IMR-90 (cell line): ENCODE measurements at regions not wholly inside any gene's neighbourhood (a gene's known extent, or its start where the extent isn't known, plus 50 kb on each side); places are given as distances from the start of the nearest gene placed in this dataset.

Experiments used
- ATAC-seq: fragments of 200-7000 bp; cut with Tn5 transposase; 2 replicates; pipeline ENCODE4 v1.9.1; 2020; ENCODE audit warnings: low read depth, mild to moderate bottlenecking, moderate library complexity
- BruUV-seq: library from RNA; stranded (reverse); fragments of 400-500 nt; replicated peaks from 2 replicates; lab custom pipeline; 2021; lab: Mats Ljungman, UMichigan
- CTCF ChIA-PET: fragments of 300-600 bp; formaldehyde crosslinking; extraction: SDS; loops from one replicate; lab custom pipeline; 2021; ENCODE audit warnings: antibody characterized with exemption; lab: Yijun Ruan, JAX
- POLR2A ChIA-PET: fragments of 300-600 bp; sonication (Branson Sonifier 250); formaldehyde crosslinking; loops from one replicate; lab custom pipeline; 2022; ENCODE audit warnings: antibody characterized with exemption; ENCODE audit not compliant: unreplicated experiment; lab: Charles Lee
- DNase-seq: peaks from one replicate; pipeline ENCODE4 v3.0.0; 2013
- H2AFZ ChIP-seq: replicated peaks from 2 replicates; pipeline ENCODE3; 2013; ENCODE audit warnings: low read length, mild to moderate bottlenecking; ENCODE audit not compliant: poor library complexity
- H2AK5ac ChIP-seq: 2 replicates; pipeline ENCODE4 v1.6.1; 2013; ENCODE audit warnings: low read depth, low read length, inconsistent platforms
- H2AK9ac ChIP-seq: replicated peaks from 2 replicates; pipeline ENCODE3; 2013; ENCODE audit warnings: mild to moderate bottlenecking, low read depth, low read length, moderate library complexity; ENCODE audit not compliant: poor library complexity
- H2BK120ac ChIP-seq: 2 replicates; pipeline ENCODE4 v1.6.1; 2013; ENCODE audit warnings: low read depth, low read length, inconsistent platforms
- H2BK15ac ChIP-seq: 3 replicates; pipeline ENCODE4 v1.6.1; 2013; ENCODE audit warnings: low read depth, low read length, inconsistent platforms
- H2BK20ac ChIP-seq: 2 replicates; pipeline ENCODE4 v1.6.1; 2013; ENCODE audit warnings: low read depth, mild to moderate bottlenecking, inconsistent platforms, low read length, moderate library complexity
- H2BK5ac ChIP-seq: 2 replicates; pipeline ENCODE4 v1.6.1; 2013; ENCODE audit warnings: mild to moderate bottlenecking, low read depth, low read length, inconsistent platforms; ENCODE audit not compliant: poor library complexity, severe bottlenecking
- H3K14ac ChIP-seq: replicated peaks from 2 replicates; pipeline ENCODE4 v1.6.1; 2013; ENCODE audit warnings: low read depth, low read length, inconsistent platforms
- H3K18ac ChIP-seq: 2 replicates; pipeline ENCODE4 v1.6.1; 2013; ENCODE audit warnings: low read depth, low read length, control low read depth
- H3K23ac ChIP-seq: 2 replicates; pipeline ENCODE4 v1.6.1; 2013; ENCODE audit warnings: low read depth, low read length, inconsistent platforms
- H3K27ac ChIP-seq: 2 replicates; pipeline ENCODE4 v1.5.1; 2013; ENCODE audit warnings: mild to moderate bottlenecking, control low read depth, low read length; ENCODE audit not compliant: insufficient read depth
- H3K27me3 ChIP-seq: 2 replicates; pipeline ENCODE4 v1.6.1; 2013; ENCODE audit warnings: low read length; ENCODE audit not compliant: control insufficient read depth, insufficient read depth
- H3K36me3 ChIP-seq: 2 replicates; pipeline ENCODE4 v1.6.1; 2013; ENCODE audit warnings: low read length, mixed read lengths; ENCODE audit not compliant: control insufficient read depth, insufficient read depth
- H3K4ac ChIP-seq: 2 replicates; pipeline ENCODE4 v1.6.1; 2013; ENCODE audit warnings: low read depth, low read length, inconsistent platforms
- H3K4me1 ChIP-seq: 2 replicates; pipeline ENCODE4 v1.6.1; 2013; ENCODE audit warnings: low read length, mixed read lengths; ENCODE audit not compliant: control insufficient read depth, insufficient read depth
- H3K4me2 ChIP-seq: 2 replicates; pipeline ENCODE4 v1.6.1; 2013; ENCODE audit warnings: low read depth, mild to moderate bottlenecking, control low read depth, low read length, moderate library complexity
- H3K4me3 ChIP-seq: 2 replicates; pipeline ENCODE4 v1.5.1; 2013; ENCODE audit warnings: low read depth, mild to moderate bottlenecking, control low read depth, low read length, moderate library complexity; ENCODE audit not compliant: insufficient read depth
- H3K56ac ChIP-seq: 2 replicates; pipeline ENCODE4 v1.6.1; 2013; ENCODE audit warnings: low read length, inconsistent platforms; ENCODE audit not compliant: insufficient read depth; ENCODE audit errors: extremely low read depth
- H3K79me1 ChIP-seq, 2 experiments: 2 replicates each; pipeline ENCODE4 v1.6.1; 2013; ENCODE audit warnings: low read length in 2 of 2, inconsistent platforms in 1 of 2, low read depth in 1 of 2
- H3K9ac ChIP-seq: 2 replicates; pipeline ENCODE4 v1.6.1; 2013; ENCODE audit warnings: low read depth, low read length, control low read depth
- H3K9me1 ChIP-seq: 2 replicates; pipeline ENCODE4 v1.6.1; 2013; ENCODE audit warnings: low read length, inconsistent platforms; ENCODE audit not compliant: insufficient read depth
- H3K9me3 ChIP-seq: 2 replicates; pipeline ENCODE4 v1.6.1; 2013; ENCODE audit warnings: low read length; ENCODE audit not compliant: control insufficient read depth, insufficient read depth
- H4K20me1 ChIP-seq: 2 replicates; pipeline ENCODE4 v1.6.1; 2013; ENCODE audit warnings: low read length, inconsistent platforms; ENCODE audit not compliant: insufficient read depth
- H4K5ac ChIP-seq: 2 replicates; pipeline ENCODE4 v1.6.1; 2013; ENCODE audit warnings: mild to moderate bottlenecking, low read depth, low read length, control low read depth
- H4K8ac ChIP-seq, 2 experiments: 2 replicates each; pipeline ENCODE4 v1.6.1; 2013; ENCODE audit warnings: low read depth in 2 of 2, low read length in 2 of 2, control low read depth in 1 of 2, inconsistent platforms in 1 of 2
- H4K91ac ChIP-seq: 2 replicates; pipeline ENCODE4 v1.6.1; 2013; ENCODE audit warnings: low read depth, low read length, inconsistent platforms; ENCODE audit not compliant: insufficient read depth
- BHLHE40 ChIP-seq: fragments of 150-350 bp; IDR thresholded peaks from 2 replicates; pipeline ENCODE4 v1.6.1; 2016; ENCODE audit warnings: mild to moderate bottlenecking, low read depth, low read length
- CEBPB ChIP-seq: IDR thresholded peaks from 2 replicates; pipeline ENCODE4 v1.6.1; 2012; ENCODE audit warnings: low read depth, low read length, improper control_type of control experiment
- CHD1 ChIP-seq: IDR thresholded peaks from 2 replicates; pipeline ENCODE4 v1.6.1; 2012; ENCODE audit warnings: low read depth, low read length, improper control_type of control experiment
- ELK1 ChIP-seq: fragments of 150-350 bp; IDR thresholded peaks from 2 replicates; pipeline ENCODE4 v1.6.1; 2016; ENCODE audit warnings: low read depth, mild to moderate bottlenecking, low read length, moderate library complexity, borderline replicate concordance
- MAFK ChIP-seq: IDR thresholded peaks from 2 replicates; pipeline ENCODE4 v1.6.1; 2012; ENCODE audit warnings: low read depth, low read length, improper control_type of control experiment
- MAZ ChIP-seq: IDR thresholded peaks from 2 replicates; pipeline ENCODE4 v1.6.1; 2012; ENCODE audit warnings: low read depth, mild to moderate bottlenecking, low read length, improper control_type of control experiment, moderate library complexity, borderline replicate concordance
- MXI1 ChIP-seq: IDR thresholded peaks from 2 replicates; pipeline ENCODE4 v1.6.1; 2012; ENCODE audit warnings: low read depth, mild to moderate bottlenecking, low read length, moderate library complexity, borderline replicate concordance
- NFE2L2 ChIP-seq: fragments of 150-350 bp; IDR thresholded peaks from 2 replicates; pipeline ENCODE4 v1.6.1; 2016; ENCODE audit warnings: low read depth, mild to moderate bottlenecking, low read length
- RCOR1 ChIP-seq: IDR thresholded peaks from 2 replicates; pipeline ENCODE4 v1.6.1; 2012; ENCODE audit warnings: mild to moderate bottlenecking, low read length, improper control_type of control experiment; ENCODE audit not compliant: insufficient replicate concordance
- RFX5 ChIP-seq: IDR thresholded peaks from 2 replicates; pipeline ENCODE4 v1.8.0; 2012; ENCODE audit warnings: low read depth, mild to moderate bottlenecking, low read length, moderate library complexity
- SMC3 ChIP-seq: fragments of 150-350 bp; IDR thresholded peaks from 2 replicates; pipeline ENCODE4 v1.6.1; 2016; ENCODE audit warnings: low read depth, mild to moderate bottlenecking, antibody characterized with exemption, low read length, moderate library complexity
- WGBS, 2 experiments: methylation state at CpG; one replicate each; pipeline versions ENCODE4 v1.1.5 to v1.1.7; 2013; ENCODE audit warnings: missing lambda C conversion rate in 2 of 2; ENCODE audit not compliant: insufficient read length in 1 of 2; ENCODE audit errors: extremely low coverage in 2 of 2; 5-methylcytosine and 5-hydroxymethylcytosine counted together
- dilution Hi-C: fragments of 300-500 bp; cut with HindIII; formaldehyde crosslinking; loops from one replicate; pipeline ENCODE4 v1.14.3; 2018; ENCODE audit warnings: low sequenced_read_pairs; ENCODE audit not compliant: unreplicated experiment
- in situ Hi-C: fragments of 300-500 bp; cut with MboI; formaldehyde crosslinking; loops from 3 replicates; pipeline ENCODE4 v1.14.3; 2019; ENCODE audit warnings: low sequenced_read_pairs, inconsistent platforms, mixed read lengths
- intact Hi-C: fragments of 100-400 bp; cut with micrococcal nuclease; formaldehyde crosslinking; loops from 2 replicates; pipeline ENCODE4 v1.10.0; 2022
- TF ChIP-seq, protein P1 (sequence below): fragments of 150-350 bp; IDR thresholded peaks from 2 replicates; pipeline ENCODE4 v1.6.1; 2017; ENCODE audit warnings: mild to moderate bottlenecking, antibody characterized with exemption, low read length, low read depth

GRCh38 chr6:130671577-130671976 is 155.6 kb upstream of the SMLR1 start:
- peak overlapping the region; percentile 87 for H2AFZ ChIP-seq
- peak overlapping the region; percentile 48; the same call in 1 of the 2 replicates for H3K14ac ChIP-seq
- ATAC-seq (0 out of 2 replicates have a peak, but pooled peaks have one; percentile 21), DNase-seq (peak; percentile 15)
- no peak overlapping the region for H3K27ac ChIP-seq
- H3K9me1 ChIP-seq = no peaks in the 10 kb centered on the region; the same call in none of the 2 replicates
- peak overlapping the region; percentile 39; the same call in 1 of the 2 replicates for H2BK20ac ChIP-seq
- TF ChIP-seq ELK1 (no peak), MAFK (no peak), CHD1 (no peak), NFE2L2 (no peak), BHLHE40 (no peak), MXI1 (no peak), MAZ (no peak), CEBPB (no peak), SMC3 (no peak), RCOR1 (no peak), RFX5 (no peak)
- TF ChIP-seq, protein P1, sequence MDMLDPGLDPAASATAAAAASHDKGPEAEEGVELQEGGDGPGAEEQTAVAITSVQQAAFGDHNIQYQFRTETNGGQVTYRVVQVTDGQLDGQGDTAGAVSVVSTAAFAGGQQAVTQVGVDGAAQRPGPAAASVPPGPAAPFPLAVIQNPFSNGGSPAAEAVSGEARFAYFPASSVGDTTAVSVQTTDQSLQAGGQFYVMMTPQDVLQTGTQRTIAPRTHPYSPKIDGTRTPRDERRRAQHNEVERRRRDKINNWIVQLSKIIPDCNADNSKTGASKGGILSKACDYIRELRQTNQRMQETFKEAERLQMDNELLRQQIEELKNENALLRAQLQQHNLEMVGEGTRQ = no peak
- H3K4ac ChIP-seq = peak overlapping the region; percentile 58; the same call in 1 of the 2 replicates
- H2AK9ac ChIP-seq = no peak overlapping the region
- POLR2A ChIA-PET = no interaction called here
- H3K4me1 ChIP-seq = peaks cover 2% of the 10 kb centered on the region; the same call in 1 of the 2 replicates
- H3K9ac ChIP-seq = no peak overlapping the region
- H4K8ac ChIP-seq = peak overlapping the region; percentile 4 to 59; a peak in 3 of 4 replicates
- 0 out of 2 replicates have a peak overlapping the region, but pooled peaks have one; percentile 27 for H3K4me2 ChIP-seq
- H3K27me3 ChIP-seq = no peaks in the 10 kb centered on the region
- dilution Hi-C loops (no loop called here), intact Hi-C loops (no loop called here), in situ Hi-C loops (no loop called here)
- H3K18ac ChIP-seq = no peak overlapping the region
- H2BK15ac ChIP-seq = peak overlapping the region; percentile 15; the same call in 1 of the 3 replicates
- H3K4me3 ChIP-seq = no peak overlapping the region
- H2BK120ac ChIP-seq = peak overlapping the region; percentile 80
- no peak overlapping the region for H2AK5ac ChIP-seq
- H2BK5ac ChIP-seq = peak overlapping the region; percentile 12
- CTCF ChIA-PET = no interaction called here
- no TSS peak for BruUV-seq
- no peaks in the 10 kb centered on the region for H3K36me3 ChIP-seq
- H3K79me1 ChIP-seq = no peaks in the 10 kb centered on the region
- no peaks in the 10 kb centered on the region for H3K9me3 ChIP-seq
- WGBS, 2 experiments = 0% methylated on average over 1 of the region's 11 CpGs; no CpG with 5 or more reads in 1 of the 2 experiments
- H4K5ac ChIP-seq = no peak overlapping the region; the same call in 1 of the 2 replicates
- H3K23ac ChIP-seq = peak overlapping the region; percentile 8; the same call in 1 of the 2 replicates
- no peak overlapping the region for H3K56ac ChIP-seq
- H4K91ac ChIP-seq = 0 out of 2 replicates have a peak overlapping the region, but pooled peaks have one; percentile 25
- H4K20me1 ChIP-seq = no peaks in the 10 kb centered on the region
